GM18499 (cell line): ENCODE measurements at regions not wholly inside any gene's neighbourhood (a gene's known extent, or its start where the extent isn't known, plus 50 kb on each side); places are given as distances from the start of the nearest gene placed in this dataset.
A peak's percentile ranks its signal among the peaks of the same experiment; 100 is the strongest.
"Not testable (repeated sequence)": the region's sequence is repeated elsewhere in the genome, so short reads cannot be mapped to it uniquely, and the experiment has no call there.

Source experiments
- ATAC-seq: cut with Tn5 transposase; IDR thresholded peaks from one replicate; pipeline ENCODE4 v1.9.1; 2021; ENCODE audit warnings: moderate number of reproducible peaks; ENCODE audit not compliant: insufficient read depth, unreplicated experiment

DNA sequence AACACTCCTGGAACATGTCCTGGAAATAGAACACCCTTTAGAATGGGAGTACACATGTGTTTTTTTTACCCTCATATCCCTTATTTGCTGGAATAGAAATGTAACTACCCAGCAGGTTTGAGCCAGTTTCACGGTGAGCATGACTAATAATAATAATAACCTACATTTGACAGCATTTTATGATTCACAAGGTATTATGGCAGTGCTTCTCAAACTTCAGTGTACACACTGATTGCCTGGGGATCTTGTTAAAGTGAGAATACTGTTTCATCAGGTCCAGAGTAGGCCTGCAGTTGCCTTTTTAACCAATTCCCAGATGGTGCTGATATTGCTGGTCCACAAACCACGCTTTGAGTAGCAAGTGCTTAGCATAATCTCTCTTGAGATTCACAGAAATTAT lies 63.9 kb downstream of the NFKBIZ start:
- ATAC-seq: no peak

DNA sequence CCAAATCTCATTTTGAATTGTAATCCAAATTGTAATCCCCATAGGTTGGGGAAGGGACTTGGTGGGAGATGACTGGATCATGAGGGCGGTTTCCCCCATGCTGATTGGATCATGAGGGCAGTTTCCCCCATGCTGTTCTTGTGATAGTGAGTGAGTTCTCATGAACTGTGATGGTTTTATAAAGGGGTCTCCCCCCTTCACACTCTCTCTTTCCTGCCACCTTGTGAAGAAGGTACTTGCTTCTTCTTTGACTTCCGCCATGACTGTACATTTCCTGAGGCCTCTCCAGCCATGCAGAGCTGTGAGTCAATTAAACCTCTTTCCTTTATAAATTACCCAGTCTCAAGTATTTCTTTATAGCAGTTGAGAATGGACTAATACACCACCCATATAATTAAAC lies 68.4 kb downstream of the NFKBIZ start:
- not testable (repeated sequence) for ATAC-seq

DNA sequence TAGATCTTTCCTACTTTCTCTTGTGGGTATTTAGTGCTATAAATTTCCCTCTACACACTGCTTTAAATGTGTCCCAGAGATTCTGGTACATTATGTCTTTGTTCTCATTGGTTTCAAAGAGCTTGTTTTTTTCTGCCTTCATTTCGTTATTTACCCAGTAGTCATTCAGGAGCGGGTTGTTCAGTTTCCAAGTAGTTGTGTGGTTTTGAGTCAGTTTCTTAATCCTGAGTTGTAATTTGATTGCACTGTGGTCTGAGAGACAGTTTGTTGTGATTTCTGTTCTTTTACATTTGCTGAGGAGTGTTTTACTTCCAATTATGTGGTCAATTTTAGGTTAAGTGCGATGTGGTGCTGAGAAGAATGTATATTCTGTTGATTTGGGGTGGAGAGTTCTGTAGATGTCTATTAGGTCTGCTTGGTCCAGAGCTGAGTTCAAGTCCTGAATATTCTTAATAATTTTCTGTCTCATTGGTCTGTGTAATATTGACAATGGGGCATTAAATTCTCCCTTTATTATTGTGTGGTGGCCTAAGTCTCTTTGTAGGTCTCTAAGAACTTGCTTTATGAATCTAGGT lies 72.9 kb downstream of the NFKBIZ start:
- ATAC-seq: not testable (repeated sequence)

DNA sequence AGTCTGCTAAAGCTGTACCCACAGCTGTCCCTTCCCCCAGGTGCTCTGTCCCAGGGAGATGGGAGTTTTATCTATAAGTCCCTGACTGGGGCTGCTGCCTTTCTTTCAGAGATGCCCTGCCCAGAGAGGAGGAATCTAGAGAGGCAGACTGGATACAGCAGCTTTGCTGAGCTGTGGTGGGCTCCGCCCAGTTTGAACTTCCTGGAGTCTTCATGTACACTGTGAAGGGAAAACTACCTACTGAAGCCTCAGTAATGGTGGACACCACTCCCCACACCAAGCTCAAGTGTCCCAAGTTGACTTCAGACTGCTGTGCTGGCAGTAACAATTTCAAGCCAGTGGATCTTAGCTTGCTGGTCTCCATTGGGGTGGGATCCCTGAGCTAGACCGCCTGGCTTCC lies 75.3 kb downstream of the NFKBIZ start:
- ATAC-seq: not testable (repeated sequence)

DNA sequence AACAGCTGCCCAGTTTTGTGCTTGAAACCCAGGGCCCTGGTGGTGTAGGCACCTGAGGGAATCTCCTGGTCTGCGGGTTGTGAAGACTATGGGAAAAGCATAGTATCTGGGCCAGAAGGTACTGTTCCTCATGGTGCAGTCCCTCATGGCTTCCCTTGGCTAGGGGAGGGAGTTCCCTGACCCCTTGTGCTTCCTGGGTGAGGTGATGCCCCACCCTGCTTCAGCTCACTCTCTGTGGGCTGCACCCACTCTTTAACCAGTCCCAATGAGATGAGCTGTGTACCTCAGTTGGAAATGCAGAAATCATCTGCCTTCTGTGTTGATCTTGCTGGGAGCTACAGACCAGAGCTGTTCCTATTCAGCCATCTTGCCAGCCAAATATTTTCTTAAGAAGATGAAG lies 75.8 kb downstream of the NFKBIZ start:
- ATAC-seq: not testable (repeated sequence)

DNA sequence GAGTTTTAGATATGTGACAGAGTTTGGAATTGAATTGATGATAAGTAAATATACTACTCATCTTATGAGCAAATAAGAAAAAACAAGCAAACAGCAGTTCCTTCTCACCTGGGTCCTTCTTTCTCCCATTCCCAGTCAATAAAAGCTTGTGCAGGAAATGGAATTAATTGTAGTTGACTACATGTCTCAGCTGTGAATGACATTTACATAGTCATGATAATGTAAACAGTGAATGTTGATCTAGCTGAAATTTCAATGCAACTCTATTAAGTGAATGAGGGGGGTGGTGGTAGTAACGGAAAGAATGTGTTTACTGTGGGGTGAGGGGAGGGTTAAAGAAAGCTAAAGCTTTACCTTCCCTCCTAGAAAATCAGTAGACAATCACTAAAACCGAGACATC lies 76.2 kb downstream of the NFKBIZ start:
- ATAC-seq: no peak

DNA sequence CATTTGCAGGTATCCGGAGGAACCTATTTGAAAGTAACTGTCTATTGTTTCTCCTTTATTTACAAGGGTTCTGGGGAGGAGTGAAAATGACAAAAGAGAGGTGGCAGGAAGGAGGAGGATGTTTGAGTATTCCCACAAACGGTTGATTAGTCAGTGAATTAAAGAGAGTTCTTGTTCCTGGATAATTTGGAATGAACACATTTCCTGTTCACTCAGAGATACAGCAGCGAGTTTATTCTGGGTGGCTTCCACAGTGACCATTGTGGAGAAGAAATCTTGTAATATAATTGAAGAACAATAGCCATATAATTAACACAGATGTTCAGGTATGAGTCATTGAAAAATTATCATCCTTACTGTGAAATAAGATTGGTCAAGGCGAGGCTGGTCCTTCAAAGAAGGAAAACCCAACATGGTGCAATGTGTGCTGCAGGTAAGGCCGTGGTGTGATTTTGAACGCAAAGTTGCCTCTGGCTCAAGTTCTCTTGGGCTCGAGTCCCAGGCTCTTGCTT lies 77.3 kb downstream of the NFKBIZ start:
- no peak for ATAC-seq

DNA sequence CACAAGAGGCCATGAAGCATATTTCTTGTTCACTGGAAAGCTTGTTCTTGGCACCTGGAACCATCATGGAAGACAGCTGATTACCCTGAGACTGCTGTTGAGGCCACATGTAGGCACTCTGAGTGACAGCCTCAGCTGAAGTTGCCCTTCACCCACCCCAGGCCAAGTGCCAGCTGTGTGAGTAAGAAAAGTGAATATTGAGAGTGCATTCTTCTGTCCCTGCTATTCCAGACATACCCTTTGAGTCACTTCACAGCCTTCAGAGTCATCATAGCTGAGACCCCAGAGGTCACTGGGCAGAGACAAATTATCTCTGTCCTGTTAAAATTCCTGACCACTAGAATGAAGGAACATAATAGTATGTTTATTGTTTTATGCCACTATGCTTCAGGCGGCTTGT lies 79.6 kb downstream of the NFKBIZ start:
- no peak for ATAC-seq

DNA sequence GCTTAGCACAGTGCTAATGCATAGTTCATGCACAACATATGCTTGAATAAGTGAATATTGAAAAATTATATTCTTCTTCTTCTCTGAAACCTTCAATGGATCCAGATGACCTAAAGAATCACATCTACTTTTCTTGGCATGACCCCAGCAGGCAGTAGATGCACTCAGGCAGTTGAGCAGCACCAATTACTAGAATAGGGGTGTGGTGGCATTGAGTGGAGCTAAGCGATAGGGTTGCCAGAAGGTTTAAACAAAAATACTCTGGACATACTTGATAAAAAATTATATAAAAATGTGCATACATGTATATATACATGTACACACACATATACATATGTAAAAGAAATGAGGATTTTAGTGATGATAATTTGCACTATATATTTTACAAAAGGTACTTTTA lies 81.8 kb downstream of the NFKBIZ start:
- no peak for ATAC-seq

DNA sequence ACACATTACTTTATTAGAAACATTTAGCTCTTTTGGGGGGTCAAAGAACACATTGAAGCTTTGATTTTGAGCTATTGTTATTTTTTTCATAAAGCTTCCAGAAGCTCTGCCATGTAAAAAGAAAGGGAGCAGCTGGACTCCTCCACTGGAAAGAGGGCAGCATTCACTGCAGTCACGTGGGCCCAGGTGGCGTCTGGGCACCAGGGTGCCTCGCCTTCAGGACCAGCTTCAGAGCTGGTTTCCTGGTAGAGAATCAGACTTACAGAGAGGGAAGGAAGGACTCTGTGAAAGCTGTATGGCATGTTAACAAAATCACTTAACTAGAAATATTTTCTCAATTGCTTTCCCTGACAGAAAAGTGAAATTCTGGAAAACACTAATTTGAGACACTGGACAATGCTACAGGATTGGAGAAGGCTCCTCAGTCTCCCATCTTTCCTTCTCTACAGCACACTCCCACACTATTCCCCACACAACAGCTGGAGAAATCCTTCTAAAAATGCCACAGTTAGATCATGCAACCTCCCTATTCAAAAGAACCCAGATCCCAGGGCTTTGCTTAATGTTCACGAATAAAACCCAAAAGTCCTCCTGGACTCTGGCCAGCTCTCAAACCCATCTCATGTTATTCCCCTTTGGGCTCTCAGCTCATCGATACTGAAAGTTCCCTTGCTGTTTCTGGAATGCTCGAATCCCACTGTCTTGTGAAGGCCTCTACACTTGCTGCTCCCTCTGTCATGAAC lies 83.2 kb downstream of the NFKBIZ start:
- no peak for ATAC-seq

DNA sequence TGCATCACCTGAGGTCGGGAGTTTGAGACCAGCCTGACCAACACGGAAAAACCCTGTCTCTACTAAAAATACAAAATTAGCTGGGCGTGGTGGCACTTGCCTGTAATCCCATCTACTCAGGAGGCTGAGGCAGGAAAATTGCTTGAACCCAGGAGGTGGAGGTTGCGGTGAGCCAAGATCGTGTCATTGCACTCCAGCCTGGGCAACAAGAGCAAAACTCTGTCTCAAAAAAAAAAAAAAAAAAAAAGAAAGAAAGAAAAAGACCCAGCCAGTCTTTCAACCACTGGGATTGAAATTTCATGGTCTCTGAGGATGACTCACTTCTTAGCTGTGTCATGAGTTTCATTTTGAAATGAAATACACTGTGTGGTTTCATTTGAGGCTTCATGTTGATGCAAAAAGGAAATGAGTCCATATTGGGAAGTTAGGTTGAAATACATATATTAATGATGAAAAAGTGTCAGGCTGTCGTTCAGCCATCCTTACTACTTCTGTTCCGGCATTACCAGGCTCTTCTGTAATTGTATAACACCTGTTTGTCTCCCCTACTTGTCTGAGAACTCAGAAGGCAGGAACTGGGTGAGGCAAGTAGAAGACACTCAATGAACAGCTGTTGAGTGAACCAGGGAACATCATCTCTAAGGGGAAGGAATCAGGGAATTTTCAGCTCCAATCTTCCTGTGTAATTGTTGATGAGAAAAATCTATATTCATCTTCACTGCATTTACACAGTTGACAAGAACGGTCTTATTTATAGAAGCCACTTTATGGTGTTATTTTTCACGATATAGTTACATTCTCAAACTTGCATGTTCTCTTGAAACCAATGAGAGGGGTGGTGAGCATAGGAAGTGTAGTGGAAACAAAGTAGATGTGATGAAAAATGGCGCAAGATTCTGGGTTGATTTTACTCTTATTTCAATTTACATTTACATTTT lies 87.4 kb downstream of the NFKBIZ start:
- ATAC-seq: peak; percentile 96

DNA sequence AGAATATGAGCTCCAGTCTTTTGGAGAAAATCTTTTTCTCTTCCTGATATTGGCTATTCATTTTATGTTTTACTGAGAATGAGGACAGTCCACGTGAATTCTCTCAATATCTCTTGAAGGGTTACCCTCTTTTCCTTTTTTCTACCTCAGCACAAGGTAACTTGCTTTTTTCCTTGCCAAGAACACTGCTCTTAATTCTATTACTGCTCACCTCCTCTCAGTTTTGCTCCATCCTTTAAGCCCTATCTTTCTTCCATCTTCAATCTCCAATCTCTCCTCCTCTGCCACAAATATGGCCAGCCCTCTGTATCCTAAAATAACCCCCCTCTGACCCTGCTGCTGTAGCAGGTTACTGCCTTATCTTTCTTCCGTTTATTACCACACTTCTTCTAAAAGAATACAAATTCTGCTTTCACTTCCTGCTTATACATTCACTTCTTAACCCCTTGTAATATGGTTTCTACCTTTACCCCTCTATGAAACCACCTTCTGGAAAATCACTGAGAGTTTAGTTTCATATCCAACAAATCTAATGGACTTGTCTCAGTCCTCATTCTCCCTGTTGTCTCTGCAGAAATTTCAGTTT lies 89.0 kb downstream of the NFKBIZ start:
- ATAC-seq: peak; percentile 35

DNA sequence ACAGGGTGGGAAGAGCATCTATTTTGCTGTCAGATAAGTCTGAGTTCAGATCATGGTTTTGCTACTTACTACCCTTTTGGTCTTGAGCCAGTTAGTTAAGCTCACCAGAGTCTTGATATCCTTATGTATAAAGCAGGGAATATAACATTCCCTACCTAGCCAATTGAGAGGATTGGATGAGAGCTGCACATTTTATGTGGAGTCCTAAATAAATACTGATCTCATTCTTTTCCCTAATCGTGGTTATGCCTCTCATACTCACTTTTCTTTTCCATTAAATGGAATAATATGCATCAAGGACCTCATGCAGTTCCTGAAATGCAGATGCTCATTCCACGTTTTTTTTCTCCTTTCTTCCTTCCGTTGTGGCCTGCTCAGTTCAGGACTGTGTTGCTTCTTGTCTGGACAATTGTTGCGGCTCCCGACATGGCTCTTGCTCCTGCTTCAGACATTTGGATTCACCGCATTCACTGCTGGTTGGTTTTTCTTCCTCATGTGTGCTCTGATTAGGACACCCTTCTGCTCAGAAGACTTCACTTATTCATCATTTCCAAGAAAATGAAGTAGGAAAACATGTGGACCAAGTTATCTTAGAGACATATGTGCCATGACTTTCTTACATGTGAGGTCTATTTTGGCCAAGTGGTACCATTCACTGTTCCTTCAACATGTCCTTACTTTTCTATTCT lies 90.2 kb downstream of the NFKBIZ start:
- ATAC-seq: no peak

DNA sequence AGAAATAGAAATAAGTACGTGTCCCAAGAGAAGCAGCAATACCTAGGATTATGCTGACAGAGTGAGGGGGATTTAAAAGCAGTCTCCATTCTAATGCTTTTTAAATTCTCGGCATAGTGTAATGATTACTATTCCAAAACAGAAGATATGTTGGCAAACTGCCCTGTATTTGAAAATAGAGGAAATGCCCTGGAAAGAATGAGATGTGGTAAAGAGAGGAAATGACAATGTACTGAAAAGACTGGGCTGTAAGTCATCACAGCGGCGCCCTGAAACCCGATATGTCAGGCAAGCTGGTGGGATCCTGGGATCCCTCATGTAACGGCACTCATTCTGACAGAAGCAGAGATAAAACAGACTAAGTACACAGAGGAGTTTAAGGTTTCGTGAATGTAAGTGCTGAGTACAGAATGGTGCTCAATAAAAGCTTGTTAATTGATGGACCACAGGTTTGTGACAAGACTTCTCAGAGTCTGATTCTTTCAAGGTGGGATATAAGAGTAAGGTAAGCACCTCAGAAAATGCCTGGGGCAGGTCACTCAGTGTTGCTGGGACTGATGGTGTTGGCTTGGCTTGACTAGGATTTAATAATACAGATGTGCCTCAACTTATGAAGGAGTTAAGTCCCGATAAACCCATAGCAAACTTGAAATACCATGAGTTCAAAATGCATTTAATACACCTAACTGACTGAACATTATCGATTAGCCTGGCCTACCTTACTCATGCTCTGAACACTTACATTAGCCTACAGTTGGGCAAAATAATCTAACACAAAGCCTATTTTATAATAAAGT lies 91.4 kb downstream of the NFKBIZ start:
- ATAC-seq: no peak

DNA sequence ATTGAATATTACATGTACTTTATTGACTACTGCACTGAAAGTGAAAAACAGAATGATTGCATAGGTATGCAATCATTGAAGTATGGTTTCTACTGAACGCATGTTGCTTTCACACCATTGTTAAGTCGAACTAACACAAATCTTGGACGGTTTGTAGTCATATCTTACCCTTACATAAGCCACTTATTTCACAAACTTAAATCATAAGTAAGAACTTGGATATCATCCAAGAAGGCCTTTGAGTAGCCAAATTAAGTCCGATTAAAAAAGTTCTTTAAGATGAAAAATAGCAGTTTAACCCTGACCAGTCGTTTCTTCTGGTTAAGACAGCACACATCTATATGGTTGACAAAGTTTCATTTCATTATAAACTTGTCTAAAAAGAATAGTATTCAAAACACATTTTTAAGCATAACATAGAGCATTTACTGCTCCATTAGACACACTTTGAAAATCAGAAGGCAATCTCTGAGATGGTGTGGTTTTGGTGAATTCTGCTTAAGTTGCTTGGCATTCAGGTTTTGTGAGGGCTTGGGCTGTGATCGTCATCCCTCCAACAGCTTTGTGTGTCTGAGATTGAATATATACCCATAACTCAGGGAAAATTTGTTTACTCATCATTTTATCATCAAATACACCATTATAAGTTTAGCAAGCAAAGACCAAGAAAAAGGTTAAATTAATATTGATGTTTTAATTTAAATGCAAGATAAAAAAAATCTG lies 92.2 kb downstream of the NFKBIZ start:
- no peak for ATAC-seq

DNA sequence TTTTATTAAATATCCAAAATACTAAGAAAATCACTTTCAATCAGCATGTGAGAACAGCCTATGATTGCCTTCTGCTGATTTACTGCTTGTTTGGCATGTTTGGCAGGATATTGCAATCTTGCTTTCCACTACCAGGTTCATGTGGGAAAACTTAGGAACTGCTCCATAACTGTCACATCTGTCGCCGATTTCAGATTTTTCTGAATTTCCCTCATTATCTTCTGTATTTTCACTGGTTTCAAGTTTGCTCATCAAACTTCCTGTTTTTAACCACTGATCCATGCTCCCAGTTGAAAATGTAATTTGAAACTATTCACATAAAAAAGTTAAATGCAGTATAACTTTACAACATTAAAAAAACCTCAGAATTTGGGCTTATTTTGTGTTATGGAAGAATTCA lies 93.0 kb downstream of the NFKBIZ start:
- no peak for ATAC-seq

DNA sequence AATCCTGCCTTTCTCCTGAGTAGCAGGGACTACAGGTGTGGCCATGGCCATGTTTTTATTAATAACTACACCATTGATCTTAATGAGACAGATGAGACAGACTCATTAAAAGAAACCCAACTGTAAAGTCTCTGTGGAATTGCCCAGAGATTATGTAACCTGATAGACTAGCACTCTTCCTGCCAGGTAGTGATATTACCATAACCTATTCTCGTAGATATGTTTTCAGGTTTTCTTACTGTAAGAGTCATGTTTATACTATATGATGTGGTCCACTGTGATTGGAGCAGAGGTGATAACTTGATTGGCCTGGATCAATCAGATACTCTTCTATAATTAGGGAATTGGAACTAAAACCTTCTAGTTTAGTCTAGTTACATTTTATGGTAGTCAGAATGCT lies 93.7 kb downstream of the NFKBIZ start:
- no peak for ATAC-seq

DNA sequence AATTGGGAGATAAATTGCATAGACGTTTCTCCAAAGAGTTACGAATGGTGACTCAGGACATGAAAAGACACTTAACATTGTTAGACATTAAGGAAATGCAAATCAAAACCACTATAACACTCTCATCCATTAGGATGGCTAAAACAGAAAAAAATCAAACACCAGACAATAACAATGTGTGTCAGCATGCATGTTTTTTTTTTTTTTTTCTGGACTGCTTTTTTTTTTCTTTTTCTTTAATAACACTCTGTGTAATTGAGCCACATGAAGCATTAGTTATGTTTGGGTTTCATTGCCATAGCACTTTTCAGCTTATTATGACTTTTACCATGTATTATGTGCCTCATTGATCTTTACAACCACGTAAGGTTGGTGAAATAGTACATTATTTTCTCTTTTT lies 95.0 kb downstream of the NFKBIZ start:
- ATAC-seq: no peak

DNA sequence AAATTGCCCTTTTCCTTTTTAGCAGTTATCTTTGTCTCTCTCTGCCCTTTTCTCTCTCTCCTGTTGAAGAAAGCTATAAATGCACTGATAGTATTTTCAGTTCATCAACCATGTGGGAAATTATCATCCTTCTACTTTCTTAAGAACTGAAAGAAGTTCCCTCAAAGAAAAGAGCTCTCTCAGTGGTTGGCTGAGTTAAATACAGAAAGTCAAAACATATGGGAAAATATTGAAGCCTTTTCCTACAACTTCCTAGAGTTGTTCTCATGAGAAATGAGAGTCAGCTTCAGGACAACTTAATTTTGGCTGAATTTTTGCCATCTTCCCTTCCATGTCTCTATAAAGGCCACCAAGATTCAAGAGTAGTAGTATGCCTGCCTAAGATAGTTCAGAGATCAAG lies 96.7 kb downstream of the NFKBIZ start:
- ATAC-seq: no peak
